ENCODE measurements at regions not wholly inside any gene's neighbourhood (a gene's known extent, or its start where the extent isn't known, plus 50 kb on each side); places are given as distances from the start of the nearest gene placed in this dataset.

DNA sequence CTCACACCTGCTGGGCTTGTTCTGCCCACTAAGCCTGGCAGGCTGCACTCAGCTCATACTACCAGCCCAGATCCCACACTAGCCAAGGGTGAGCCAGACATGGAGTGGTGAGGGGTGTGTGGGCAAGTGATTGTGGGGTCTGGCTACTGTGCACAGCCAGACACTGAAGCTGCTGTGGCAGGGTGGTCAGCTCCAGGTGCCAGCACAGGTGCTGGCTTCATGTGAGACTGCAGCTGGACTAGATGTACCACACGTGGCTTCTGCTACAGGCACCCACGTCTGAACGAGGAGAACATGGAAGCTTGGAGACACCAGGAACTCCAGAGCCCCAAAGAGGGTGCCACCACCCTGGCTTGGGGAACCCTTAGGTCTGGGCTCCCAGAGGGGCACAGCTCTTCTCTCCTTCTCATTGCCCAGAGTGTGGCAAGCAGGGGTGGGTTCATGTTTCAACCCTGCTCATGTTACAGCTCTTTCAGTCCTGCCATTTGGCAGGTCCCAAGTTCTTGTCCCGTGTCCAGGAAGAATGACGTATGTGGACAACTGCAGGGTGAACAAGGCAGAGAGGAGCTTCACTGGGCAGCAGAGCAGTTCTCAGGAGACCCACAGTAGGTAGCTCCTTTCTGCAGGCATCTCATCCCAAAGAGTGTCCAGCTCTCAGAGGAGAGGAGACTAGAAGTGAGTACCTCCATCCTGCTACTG, 1624.2 kb upstream of the TMEFF2 start:
- intact Hi-C loops (cut with DNase I), result no loop called here
- no peaks in the 10 kb centered on the region for H3K27me3 ChIP-seq
- H3K4me3 ChIP-seq (replicated peaks in 1 of 3), result no peak overlapping the region
- DNase-seq, result no peak
- no peaks in the 10 kb centered on the region for H3K4me1 ChIP-seq
- 98 to 100% methylated on average over 2 to 4 of the region's 5 CpGs for WGBS, 2 donors
- H3K36me3 ChIP-seq, result no peaks in the 10 kb centered on the region
- H3K27ac ChIP-seq, result no peak overlapping the region
- no peaks in the 10 kb centered on the region for H3K9me3 ChIP-seq
- TF ChIP-seq, protein P1, sequence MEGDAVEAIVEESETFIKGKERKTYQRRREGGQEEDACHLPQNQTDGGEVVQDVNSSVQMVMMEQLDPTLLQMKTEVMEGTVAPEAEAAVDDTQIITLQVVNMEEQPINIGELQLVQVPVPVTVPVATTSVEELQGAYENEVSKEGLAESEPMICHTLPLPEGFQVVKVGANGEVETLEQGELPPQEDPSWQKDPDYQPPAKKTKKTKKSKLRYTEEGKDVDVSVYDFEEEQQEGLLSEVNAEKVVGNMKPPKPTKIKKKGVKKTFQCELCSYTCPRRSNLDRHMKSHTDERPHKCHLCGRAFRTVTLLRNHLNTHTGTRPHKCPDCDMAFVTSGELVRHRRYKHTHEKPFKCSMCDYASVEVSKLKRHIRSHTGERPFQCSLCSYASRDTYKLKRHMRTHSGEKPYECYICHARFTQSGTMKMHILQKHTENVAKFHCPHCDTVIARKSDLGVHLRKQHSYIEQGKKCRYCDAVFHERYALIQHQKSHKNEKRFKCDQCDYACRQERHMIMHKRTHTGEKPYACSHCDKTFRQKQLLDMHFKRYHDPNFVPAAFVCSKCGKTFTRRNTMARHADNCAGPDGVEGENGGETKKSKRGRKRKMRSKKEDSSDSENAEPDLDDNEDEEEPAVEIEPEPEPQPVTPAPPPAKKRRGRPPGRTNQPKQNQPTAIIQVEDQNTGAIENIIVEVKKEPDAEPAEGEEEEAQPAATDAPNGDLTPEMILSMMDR (IDR thresholded peaks at IDR 0.05), result no peak
- TF ChIP-seq POLR2A (IDR thresholded peaks at IDR 0.05), result no peak

DNA sequence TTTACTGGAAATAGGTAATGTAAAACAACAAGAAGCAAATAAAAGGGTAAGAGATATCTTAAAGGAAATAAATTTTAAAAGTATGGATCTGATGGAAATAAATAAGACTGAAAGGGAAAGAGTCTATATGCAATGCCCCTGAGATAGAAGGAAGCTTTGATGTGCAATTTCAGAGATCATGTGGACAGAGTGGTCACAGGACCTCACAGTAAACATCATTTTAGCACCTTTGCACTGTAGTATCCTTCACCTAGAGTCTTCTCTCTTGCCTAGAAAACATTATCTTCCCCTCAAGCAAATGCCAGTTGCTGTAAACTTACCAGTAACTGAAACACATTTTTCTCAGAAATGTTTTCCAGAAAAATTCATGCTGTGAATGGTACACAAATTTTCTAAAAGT, 1621.3 kb upstream of the TMEFF2 start:
- Histone ChIP-seq H3K4me1 (no peaks in the 10 kb centered on the region), H3K4me3 (replicated peaks in 1 of 3) (no peak overlapping the region), H3K36me3 (no peaks in the 10 kb centered on the region), H3K9me3 (no peaks in the 10 kb centered on the region), H3K27me3 (no peaks in the 10 kb centered on the region), H3K27ac (no peak overlapping the region)
- intact Hi-C loops (cut with DNase I), result no loop called here
- DNase-seq, result no peak
- no peak for TF ChIP-seq POLR2A (IDR thresholded peaks at IDR 0.05)
- TF ChIP-seq, protein P1 (IDR thresholded peaks at IDR 0.05), result no peak

DNA sequence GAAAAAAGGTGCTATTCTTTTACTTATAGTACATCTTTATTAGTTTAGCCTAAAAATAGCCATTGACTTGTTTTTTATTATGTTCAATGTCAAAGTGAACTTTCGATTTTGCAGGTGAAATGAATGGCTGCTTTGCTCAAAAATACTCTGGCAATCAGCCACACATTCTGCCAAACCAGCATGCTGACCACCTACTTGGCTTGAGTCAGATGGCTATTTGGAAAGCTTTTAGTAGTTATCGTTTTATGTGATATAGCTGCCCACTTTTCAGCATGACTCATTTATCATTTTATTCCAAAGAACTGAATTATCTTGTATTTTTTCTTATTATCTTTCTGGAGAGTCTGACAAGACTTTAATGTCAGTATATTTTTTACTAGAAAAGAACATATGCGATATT, 1615.8 kb upstream of the TMEFF2 start:
- intact Hi-C loops (cut with DNase I), result no loop called here
- H3K4me3 ChIP-seq (replicated peaks in 1 of 3), result no peak overlapping the region
- no peaks in the 10 kb centered on the region for H3K4me1 ChIP-seq
- WGBS, 2 donors, result 72 to 86% methylated on average over 3 of the region's 3 CpGs
- DNase-seq, result no peak
- H3K36me3 ChIP-seq, result no peaks in the 10 kb centered on the region
- TF ChIP-seq POLR2A (IDR thresholded peaks at IDR 0.05), result no peak
- TF ChIP-seq, protein P1 (IDR thresholded peaks at IDR 0.05), result no peak
- no peaks in the 10 kb centered on the region for H3K9me3 ChIP-seq
- H3K27me3 ChIP-seq, result no peaks in the 10 kb centered on the region
- H3K27ac ChIP-seq, result no peak overlapping the region

DNA sequence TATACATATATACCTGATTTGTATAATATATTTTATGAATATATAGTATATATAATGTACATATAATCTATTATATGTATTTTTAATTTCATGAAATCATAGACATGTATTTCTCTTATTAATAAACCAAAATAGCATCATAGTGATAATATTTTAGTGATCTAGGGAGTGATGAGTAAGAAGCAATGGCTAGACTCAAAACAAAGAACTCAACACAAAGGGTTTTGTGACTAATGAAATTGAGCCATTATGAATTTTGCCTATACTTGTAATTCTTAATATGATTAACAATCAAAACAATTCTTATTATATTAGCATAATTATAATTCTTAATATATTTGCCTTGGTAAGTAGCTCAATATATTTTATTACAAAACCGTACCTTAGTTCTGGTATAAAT, 1614.1 kb upstream of the TMEFF2 start:
- 94 to 95% methylated on average over 1 of the region's 1 CpG for WGBS, 2 donors

DNA sequence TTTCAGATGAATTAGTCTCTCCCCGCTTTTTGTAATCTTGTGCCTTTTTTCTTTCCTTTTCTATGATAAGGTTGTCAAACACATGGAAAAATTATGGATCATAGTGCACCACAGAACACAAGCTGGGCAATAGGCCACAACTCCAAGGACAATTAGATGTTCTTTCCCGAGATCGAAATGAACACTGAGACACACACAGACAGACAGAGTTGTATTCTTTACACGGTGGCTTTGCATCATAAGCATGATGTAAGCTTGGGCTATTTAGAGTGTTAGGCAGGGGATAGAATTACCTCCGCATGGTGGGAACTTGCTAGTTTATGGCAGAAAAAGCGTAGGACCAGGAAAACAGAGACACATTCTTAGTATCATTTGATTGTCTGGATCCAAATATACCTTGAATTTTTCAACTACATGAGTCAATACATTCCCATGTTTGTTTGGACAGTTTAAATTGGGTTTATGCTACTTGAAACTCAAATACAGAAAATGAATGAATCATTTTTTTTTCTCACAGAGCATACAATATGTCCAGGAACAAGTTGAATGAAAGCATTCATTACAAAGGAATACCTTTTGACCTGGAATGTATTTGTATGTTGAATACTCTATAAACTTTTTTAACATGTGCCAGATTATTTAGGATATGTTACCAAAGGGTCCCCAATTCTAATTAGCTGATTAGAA, 1611.5 kb upstream of the TMEFF2 start:
- H3K36me3 ChIP-seq, result no peaks in the 10 kb centered on the region
- no peak overlapping the region for H3K4me3 ChIP-seq (replicated peaks in 1 of 3)
- TF ChIP-seq, protein P1 (IDR thresholded peaks at IDR 0.05), result no peak
- no peak for TF ChIP-seq POLR2A (IDR thresholded peaks at IDR 0.05)
- no peak for DNase-seq
- 75 to 78% methylated on average over 6 of the region's 6 CpGs for WGBS, 2 donors
- intact Hi-C loops (cut with DNase I), result no loop called here
- no peaks in the 10 kb centered on the region for H3K4me1 ChIP-seq
- H3K27ac ChIP-seq, result no peak overlapping the region
- no peaks in the 10 kb centered on the region for H3K9me3 ChIP-seq
- H3K27me3 ChIP-seq, result no peaks in the 10 kb centered on the region

More for the DNA sequence above, 1614.1 kb upstream of the TMEFF2 start:
- Histone ChIP-seq H3K27me3 (no peaks in the 10 kb centered on the region), H3K4me1 (no peaks in the 10 kb centered on the region), H3K9me3 (no peaks in the 10 kb centered on the region), H3K27ac (no peak overlapping the region), H3K4me3 (replicated peaks in 1 of 3) (no peak overlapping the region), H3K36me3 (no peaks in the 10 kb centered on the region)
- TF ChIP-seq POLR2A (IDR thresholded peaks at IDR 0.05), result no peak
- TF ChIP-seq, protein P1 (IDR thresholded peaks at IDR 0.05), result no peak
- no peak for DNase-seq
- intact Hi-C loops (cut with DNase I), result no loop called here
